Activated effector memory CD4-positive, alpha-beta T cell treated with Interleukin-2 at 50 U/mL for 16 hours (primary cell): ENCODE measurements at regions not wholly inside any gene's neighbourhood (a gene's known extent, or its start where the extent isn't known, plus 50 kb on each side); places are given as distances from the start of the nearest gene placed in this dataset.

Experiments
- DNase-seq: peaks from one replicate; pipeline ENCODE4 v3.0.0-alpha.2; 2020

GRCh38 chr3:68045976-68046375 lies 391.6 kb upstream of the SUCLG2 start:
- DNase-seq: no peak

GRCh38 chr3:68033867-68034266 lies 379.5 kb upstream of the SUCLG2 start:
- no peak for DNase-seq

- no peak for DNase-seq
These were observed 377.8 kb upstream of the SUCLG2 start for GRCh38 chr3:68032209-68032608.

DNA sequence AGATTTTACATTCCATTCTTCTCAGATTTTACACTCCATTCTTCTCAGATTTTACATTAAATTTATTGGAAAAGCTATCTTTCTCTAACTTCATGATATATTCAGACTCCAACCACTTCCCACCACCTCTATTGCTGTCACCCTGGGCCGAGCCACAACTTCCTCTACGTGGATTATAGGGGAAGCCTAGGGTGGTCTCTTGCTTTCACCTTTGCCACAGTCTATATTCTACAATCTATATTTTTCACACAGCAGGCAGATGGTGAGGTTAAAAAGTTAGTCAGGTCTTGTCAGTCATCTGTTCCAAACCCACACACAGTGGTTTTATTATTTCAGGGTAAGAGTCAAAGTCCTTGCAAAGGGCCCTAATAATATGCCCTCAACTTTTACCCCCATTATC lies 370.8 kb upstream of the SUCLG2 start:
- no peak for DNase-seq

- no peak for DNase-seq
These were observed 365.5 kb upstream of the SUCLG2 start for GRCh38 chr3:68019876-68020275.

DNA sequence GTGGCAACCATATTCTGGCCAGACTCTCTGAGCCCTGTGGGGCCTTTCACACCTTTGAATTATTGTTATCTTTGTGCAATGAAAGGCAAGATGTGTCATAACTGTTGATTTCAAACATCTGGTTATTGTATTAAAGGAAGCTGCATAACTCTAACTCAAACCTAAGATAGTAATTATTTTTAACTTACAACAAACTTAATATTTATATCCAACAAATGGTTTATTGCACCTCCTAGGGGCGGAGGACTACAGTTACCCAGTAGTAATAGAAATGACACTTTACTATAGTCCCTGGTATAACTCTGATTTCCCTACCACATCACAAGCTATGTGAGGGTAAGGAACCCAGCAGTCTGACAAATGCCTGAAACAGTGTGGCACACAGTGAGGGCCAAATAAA lies 363.9 kb upstream of the SUCLG2 start:
- DNase-seq: no peak

GRCh38 chr3:68017069-68017468 lies 362.7 kb upstream of the SUCLG2 start:
- DNase-seq: no peak

GRCh38 chr3:68009900-68010299 lies 355.5 kb upstream of the SUCLG2 start:
- no peak for DNase-seq

DNA sequence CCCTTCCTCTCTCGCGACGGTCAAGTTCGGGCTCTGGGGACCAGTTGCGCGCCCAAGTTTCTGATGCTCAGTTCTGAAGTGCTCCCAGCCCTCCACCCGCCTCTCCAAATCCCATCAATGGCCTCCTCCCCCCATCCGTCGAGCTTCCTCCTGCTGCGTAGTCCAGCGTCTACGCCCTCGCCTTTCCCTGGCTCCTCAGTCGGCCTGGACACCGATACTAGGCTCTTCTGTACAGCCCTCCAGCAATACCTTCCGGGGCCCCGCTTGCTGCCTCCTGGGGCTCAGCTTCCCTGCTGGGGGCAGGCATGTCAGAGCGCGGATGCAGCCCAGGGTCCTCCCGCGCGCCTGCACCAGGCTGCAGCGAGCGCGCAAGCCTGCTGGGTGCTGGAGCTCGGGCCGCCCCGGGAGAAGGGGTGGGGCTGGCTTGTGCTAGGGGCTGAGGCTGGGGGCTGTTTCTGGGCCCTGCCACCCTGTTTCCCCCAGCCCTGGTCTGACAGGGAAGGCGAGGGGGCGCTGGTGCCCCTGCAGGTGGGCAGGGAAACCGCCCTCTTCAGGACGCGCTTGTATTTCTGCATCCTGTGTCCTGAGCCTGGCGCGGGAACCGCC lies 353.3 kb upstream of the SUCLG2 start:
- peak; percentile 9 for DNase-seq

DNA sequence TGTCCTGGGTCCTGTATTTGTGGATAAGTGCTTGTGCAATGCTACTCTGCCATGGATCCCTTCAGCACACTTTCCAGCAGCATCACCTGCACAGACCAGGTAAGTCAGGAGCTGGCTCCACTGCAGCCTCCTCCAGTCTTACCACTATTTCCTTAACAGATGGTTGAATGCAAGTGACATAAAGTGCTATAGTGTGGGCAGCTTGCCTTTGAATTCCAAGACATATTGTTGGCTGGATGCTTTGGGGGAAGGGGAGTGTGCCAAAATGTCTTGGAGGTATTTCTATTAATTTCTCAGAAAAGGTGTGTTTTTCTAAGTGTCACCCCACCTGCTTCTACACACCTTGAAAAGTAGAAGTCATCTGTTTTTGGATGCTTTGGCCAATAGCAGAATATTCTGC lies 352.2 kb upstream of the SUCLG2 start:
- no peak for DNase-seq

GRCh38 chr3:68004091-68004490 lies 349.7 kb upstream of the SUCLG2 start:
- no peak for DNase-seq

DNA sequence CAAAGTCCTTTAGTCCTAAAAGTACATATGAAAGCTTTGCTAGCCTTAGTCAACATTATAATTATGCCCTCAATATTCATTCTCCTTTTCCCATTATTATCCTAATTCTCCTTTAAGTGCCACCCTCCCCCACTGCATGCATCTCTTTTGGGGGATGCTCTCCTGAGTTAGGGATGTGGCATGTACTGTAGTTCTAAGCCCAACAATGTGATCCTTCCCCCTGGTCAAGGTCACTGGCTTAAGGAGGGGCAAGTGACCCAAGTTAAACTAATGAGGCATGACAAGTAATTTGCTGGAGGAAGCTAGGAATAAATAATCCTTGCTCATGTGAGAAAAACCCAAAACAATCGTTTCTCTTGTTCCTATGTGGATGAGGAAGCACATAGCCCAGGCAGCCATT lies 343.9 kb upstream of the SUCLG2 start:
- DNase-seq: no peak

DNA sequence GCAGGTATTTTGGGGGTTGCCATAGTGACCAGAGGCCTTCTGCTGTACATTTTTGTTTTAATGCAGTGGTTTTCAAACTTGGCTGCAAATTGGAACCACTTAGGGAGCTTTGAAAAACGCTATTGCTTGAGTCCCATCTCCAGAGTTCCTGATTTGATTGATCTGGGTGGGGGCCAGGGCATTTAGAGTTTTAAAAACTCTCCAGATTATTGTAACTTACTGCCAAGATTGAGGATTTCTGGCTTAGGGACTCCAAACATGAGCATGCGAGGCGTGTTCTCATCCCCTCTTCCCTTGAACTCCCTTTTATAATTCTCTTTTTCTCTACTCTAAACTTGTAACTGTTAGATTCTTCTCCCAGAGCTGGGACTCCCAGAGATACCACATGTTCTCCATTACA lies 340.8 kb upstream of the SUCLG2 start:
- DNase-seq: no peak

DNA sequence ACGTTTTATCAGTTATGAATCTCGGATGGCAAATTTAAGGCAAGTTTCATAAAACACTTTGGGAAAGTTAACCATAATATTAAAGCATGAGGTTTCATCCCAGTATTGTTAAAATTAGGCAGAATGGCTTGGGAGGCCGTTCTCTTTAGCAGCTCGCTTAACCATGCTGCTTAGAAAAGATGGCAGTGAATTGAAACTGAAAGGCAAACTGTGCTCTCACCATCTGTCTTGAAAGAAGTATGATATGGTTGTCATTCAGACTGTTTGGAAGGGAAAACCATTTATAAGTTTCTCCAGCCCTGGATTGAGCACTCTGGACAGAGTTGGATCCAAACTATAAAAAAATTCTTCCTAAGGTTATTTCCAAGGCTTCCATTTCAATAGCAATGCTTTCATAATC lies 332.3 kb upstream of the SUCLG2 start:
- no peak for DNase-seq

GRCh38 chr3:67983166-67983565 lies 328.8 kb upstream of the SUCLG2 start:
- DNase-seq: no peak

DNA sequence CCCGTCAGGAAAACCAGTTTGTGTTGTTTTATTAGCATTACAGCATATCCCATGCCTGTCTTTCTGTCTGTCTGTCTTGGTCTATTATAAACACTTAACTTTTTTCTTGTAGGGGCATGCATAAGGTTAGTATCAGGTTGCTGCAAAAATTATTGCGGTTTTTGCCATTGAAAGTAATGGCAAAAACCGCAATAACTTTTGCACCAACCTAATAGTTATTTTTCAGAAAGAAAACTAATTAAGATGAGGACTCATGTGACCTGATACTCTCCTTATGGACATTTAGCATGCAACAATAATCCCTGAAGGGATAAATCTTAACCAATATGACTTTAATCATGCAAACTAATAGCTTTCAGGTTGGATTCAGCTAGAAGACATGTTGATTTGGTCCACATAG lies 326.7 kb upstream of the SUCLG2 start:
- no peak for DNase-seq

DNA sequence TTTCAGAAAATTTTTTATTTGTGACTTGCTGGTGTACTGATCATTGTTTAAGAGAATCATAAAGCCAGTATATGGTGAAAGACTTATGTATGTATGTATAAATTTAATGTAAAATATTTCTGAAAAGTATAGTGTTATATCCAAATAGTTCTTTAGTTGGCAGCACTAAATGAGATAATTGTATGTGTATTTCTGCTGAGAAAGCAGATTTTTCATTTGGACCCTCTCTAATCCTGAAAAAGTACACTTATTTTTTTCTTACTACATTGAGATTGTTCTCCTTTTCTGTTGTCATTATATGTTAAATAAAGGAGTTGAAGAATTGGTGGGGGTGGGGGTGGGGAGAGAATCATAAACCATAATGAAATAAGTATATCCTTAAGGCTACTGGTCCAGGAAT lies 324.9 kb upstream of the SUCLG2 start:
- no peak for DNase-seq

DNA sequence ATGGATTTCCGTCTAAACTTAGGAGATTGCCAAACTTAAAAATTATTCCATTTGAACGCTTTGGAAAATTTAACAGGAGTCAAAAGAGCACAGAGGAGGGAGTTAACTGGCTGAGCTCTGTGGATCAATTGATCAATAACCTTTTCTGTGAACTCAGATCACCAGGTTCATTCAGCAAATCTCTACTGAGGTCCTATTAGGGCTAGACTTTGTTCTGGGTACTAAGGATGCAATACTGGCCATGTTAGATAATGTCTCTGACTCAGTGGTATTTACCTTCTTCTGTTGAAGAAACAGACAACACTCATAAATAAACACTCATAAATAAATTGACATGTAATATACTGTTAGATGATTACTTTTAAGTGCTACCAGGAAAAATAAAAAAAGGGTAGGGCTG lies 323.4 kb upstream of the SUCLG2 start:
- DNase-seq: no peak

GRCh38 chr3:67976663-67977062 lies 322.3 kb upstream of the SUCLG2 start:
- no peak for DNase-seq

DNA sequence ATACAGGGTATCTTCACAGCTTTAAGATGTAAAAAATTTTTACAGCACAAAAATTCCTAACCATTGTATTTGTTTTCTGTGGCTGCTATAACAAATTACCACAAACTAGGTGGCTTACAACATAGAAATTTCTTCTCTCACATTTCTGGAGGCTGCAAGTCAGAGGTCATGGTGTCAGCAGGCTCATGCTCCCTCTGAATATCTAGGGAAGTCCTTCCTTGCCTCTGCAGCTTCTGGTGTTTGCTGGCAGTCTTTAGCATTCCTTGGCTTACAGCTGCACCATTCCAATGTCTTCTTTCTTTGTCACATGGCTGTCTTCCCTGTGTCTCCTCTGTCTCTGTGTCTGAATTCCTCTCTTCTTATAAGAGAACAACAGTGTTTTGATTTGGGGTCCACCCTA lies 310.2 kb upstream of the SUCLG2 start:
- no peak for DNase-seq

GRCh38 chr3:67957268-67957667 lies 302.9 kb upstream of the SUCLG2 start:
- no peak for DNase-seq

DNA sequence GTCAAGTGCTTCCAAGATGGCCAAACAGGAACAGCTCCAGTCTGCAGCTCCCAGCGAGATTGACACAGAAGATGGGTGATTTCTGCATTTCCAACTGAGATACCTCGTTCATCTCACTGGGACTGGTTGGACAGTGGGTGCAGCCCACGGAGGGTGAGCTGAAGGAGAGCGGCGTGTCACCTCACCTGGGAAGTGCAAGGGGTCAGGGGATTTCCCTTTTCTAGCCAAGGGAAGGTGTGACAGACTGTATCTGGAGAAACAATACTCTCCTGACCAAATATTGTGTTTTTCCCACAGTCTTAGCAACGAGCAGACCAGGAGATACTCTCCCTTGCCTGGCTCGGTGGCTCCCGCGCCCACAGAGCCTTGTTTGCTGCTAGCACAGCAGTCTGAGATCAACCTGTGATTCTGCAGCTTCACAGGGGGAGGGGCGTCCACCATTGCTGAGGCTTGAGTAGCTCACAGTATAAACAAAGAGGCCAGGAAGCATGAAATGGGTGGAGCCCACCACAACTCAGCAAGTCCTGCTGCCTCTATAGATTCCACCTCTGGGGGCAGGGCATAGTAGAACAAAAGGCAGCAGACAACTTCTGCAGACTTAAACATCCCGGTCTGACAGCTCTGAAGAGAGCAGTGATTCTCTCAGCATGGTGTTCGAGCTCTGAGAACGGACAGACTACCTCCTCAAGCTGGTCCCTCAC lies 293.5 kb upstream of the SUCLG2 start:
- peak; percentile 67 for DNase-seq

DNA sequence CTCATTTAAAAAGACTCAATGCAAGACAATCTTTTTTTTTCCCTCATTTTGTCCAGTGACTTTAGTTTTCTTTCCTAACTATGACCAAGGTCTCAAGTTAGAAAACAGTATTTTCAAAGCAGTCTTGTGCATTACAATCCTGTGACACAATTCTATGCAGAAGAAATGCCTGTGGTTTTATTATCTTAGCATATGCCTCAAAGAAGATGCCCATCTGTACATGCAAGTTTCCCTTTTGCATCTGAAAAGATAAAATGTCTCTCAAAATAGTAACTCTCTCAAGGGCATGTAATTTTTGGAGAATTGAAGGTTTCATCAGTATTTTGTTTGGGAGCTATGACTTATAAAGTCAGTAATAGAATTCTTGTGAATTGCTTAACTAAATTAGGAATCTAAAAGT lies 292.0 kb upstream of the SUCLG2 start:
- DNase-seq: no peak

DNA sequence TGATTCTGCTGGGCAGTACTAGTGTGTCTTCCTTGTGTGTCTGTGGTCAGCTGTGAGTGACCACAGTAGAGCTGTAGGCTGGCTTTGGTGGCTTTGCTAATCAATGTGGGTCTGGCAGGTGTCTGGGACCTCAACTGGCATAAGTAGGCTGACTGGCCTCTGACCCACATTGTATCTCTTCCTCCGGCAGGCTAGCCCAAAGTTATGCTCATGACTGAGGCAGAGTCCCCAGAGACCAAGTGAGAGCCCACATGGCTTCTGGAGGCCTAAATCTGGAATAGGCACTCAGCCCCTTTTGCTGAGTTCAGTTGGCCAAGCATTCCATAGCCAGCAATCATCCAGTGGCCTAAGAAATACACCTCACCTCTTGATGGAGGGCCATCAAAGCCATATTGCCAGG lies 289.1 kb upstream of the SUCLG2 start:
- DNase-seq: no peak

- DNase-seq: no peak
These were observed 287.1 kb upstream of the SUCLG2 start for GRCh38 chr3:67941433-67942030.
